ENCODE measurements at regions not wholly inside any gene's neighbourhood (a gene's known extent, or its start where the extent isn't known, plus 50 kb on each side); places are given as distances from the start of the nearest gene placed in this dataset.

DNA sequence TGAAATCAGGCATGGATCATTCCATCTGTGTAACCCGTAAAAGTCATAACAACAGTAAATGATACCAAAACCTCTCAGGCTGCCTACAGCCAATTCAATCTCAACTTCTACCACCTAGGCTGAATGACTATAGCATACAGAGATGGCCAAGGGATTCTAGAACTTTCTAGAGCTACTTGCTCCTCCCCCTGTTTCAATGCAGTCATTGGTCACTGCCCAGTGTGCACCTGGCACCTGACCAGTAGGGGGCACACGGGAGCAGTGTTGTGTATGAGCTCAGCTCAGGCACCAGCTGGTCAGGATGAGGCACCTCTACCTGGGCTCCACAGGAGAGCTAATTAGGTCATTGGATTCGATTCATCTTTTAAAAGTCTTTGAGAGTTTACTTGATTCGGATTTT, 86.2 kb downstream of the PLEKHG1 start:
- Histone ChIP-seq H4K8ac (ENCODE audit: extremely low read depth, insufficient read depth, low read length) (no peak overlapping the region), H3K56ac (replicated peaks; ENCODE audit: insufficient read length, low read depth, low read length) (no peak overlapping the region), H3K36me3 (ENCODE audit: control insufficient read depth in 2 of 4, insufficient read depth in 4 of 4, low read length in 3 of 4) (no peaks in the 10 kb centered on the region), H3K79me1 (ENCODE audit: low read depth, low read length) (no peaks in the 10 kb centered on the region), H4K91ac (replicated peaks; ENCODE audit: insufficient read length, low read length) (no peak overlapping the region), H3K23me2 (ENCODE audit: low read depth, low read length) (no peaks in the 10 kb centered on the region), H2BK15ac (ENCODE audit: low read length) (no peak overlapping the region), H2BK12ac (ENCODE audit: low read depth, low read length) (no peak overlapping the region), H3K4me1 (replicated peaks in 1 of 4; ENCODE audit: control insufficient read depth in 3 of 4, insufficient read depth in 4 of 4, low read length in 3 of 4) (no peaks in the 10 kb centered on the region), H3K27me3 (replicated peaks in 1 of 4; ENCODE audit: control insufficient read depth in 3 of 4, extremely low read depth in 1 of 4, insufficient read depth in 3 of 4, low read length in 3 of 4) (no peaks in the 10 kb centered on the region), H3K23ac (ENCODE audit: insufficient read length) (no peak overlapping the region), H3K4me2 (ENCODE audit: insufficient read depth in 1 of 2, low read depth in 2 of 2, low read length in 2 of 2) (no peak overlapping the region), H4K20me1 (replicated peaks in 1 of 2; ENCODE audit: control insufficient read depth in 1 of 2, insufficient read depth in 2 of 2, low read length in 2 of 2) (no peaks in the 10 kb centered on the region), H3K27ac (ENCODE audit: low read depth, low read length) (no peak overlapping the region), H3K9me3 (ENCODE audit: insufficient read depth in 2 of 2, low read depth in 1 of 2, low read length in 1 of 2) (no peaks in the 10 kb centered on the region), H3K14ac (ENCODE audit: insufficient read length) (no peak overlapping the region), H3K9ac (replicated peaks in 1 of 4; ENCODE audit: extremely low read depth in 1 of 4, low read depth in 3 of 4, low read length in 3 of 4) (no peak overlapping the region), H3K4me3 (ENCODE audit: extremely low read depth in 1 of 4, insufficient read depth in 2 of 4, low read depth in 3 of 4, low read length in 4 of 4) (no peak overlapping the region), H2BK5ac (ENCODE audit: low read depth, low read length) (no peak overlapping the region), H3K79me2 (ENCODE audit: control insufficient read depth in 1 of 2, insufficient read depth in 2 of 2, low read length in 2 of 2) (no peaks in the 10 kb centered on the region), H3K4ac (replicated peaks; ENCODE audit: insufficient read length, low read depth, low read length) (no peak overlapping the region), H2BK20ac (ENCODE audit: low read length) (no peak overlapping the region), H3K18ac (ENCODE audit: extremely low read depth, low read length) (no peak overlapping the region), H2AFZ (ENCODE audit: low read length) (no peak overlapping the region), H2AK5ac (ENCODE audit: low read depth, low read length) (no peak overlapping the region), H2BK120ac (replicated peaks; ENCODE audit: low read depth, low read length) (no peak overlapping the region), H4K5ac (ENCODE audit: insufficient read length, low read depth, low read length) (no peak overlapping the region)
- 71% methylated on average over 4 of the region's 4 CpGs; no CpG with 5 or more reads in 1 of the 2 experiments for WGBS, 2 experiments (ENCODE audit: extremely low coverage in 1 of 2, insufficient coverage in 1 of 2, insufficient read length in 1 of 2, insufficient replicate concordance in 2 of 2, low coverage in 1 of 2, low lambda C conversion rate in 2 of 2, missing lambda C conversion rate in 1 of 2)
- DNase-seq (ENCODE audit: low read depth in 1 of 2, low spot score in 2 of 2) (peak; percentile 64 to 89), FAIRE-seq (peak; percentile 95)
- CTCF ChIA-PET (ENCODE audit: partially characterized antibody) = interaction anchor here (0.5 to 4.4 kb wide), 56 partner anchors 10 to 1141 kb away, joined by 3 to 40 read pairs (median 4); partner anchors contain the start of gene PLEKHG1
- POLR2A ChIA-PET (ENCODE audit: partially characterized antibody) = no interaction called here
- TF ChIP-seq FOSL1 (IDR thresholded peaks at IDR 0.05; ENCODE audit: insufficient read depth, low read depth, low read length) = no peak
- TF ChIP-seq JUND (IDR thresholded peaks at IDR 0.05; ENCODE audit: low read length) = peak; percentile 65
- 0 out of 2 replicates have a peak, but pooled peaks have one; percentile 34 for TF ChIP-seq YY1 (IDR thresholded peaks at IDR 0.05; ENCODE audit: low read depth, low read length)
- TF ChIP-seq, protein P1, sequence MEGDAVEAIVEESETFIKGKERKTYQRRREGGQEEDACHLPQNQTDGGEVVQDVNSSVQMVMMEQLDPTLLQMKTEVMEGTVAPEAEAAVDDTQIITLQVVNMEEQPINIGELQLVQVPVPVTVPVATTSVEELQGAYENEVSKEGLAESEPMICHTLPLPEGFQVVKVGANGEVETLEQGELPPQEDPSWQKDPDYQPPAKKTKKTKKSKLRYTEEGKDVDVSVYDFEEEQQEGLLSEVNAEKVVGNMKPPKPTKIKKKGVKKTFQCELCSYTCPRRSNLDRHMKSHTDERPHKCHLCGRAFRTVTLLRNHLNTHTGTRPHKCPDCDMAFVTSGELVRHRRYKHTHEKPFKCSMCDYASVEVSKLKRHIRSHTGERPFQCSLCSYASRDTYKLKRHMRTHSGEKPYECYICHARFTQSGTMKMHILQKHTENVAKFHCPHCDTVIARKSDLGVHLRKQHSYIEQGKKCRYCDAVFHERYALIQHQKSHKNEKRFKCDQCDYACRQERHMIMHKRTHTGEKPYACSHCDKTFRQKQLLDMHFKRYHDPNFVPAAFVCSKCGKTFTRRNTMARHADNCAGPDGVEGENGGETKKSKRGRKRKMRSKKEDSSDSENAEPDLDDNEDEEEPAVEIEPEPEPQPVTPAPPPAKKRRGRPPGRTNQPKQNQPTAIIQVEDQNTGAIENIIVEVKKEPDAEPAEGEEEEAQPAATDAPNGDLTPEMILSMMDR (IDR thresholded peaks at IDR 0.05; ENCODE audit: control extremely low read depth in 1 of 3, insufficient read depth in 1 of 3, low read depth in 1 of 3, low read length in 3 of 3) = peak; percentile 85 to 99 (median 99)
- TF ChIP-seq CREB1 (IDR thresholded peaks at IDR 0.05) = peak; percentile 70
- no peak for TF ChIP-seq TAF1 (IDR thresholded peaks at IDR 0.05; ENCODE audit: low read depth, low read length)
- TF ChIP-seq RAD21 (IDR thresholded peaks at IDR 0.05 in 1 of 2, conservative IDR thresholded peaks at IDR 0.05 in 1 of 2; ENCODE audit: low read depth in 2 of 2, low read length in 2 of 2) = peak; percentile 77 to 87
- TF ChIP-seq TCF12 (IDR thresholded peaks at IDR 0.05; ENCODE audit: low read depth, low read length) = peak; percentile 69; the same call in 1 of the 2 replicates
- TF ChIP-seq SIX5 (IDR thresholded peaks at IDR 0.05; ENCODE audit: low read depth, low read length) = no peak
- no peak for TF ChIP-seq BCL11A (IDR thresholded peaks at IDR 0.05; ENCODE audit: low read depth in 2 of 2, low read length in 2 of 2)
- TF ChIP-seq, protein P2, sequence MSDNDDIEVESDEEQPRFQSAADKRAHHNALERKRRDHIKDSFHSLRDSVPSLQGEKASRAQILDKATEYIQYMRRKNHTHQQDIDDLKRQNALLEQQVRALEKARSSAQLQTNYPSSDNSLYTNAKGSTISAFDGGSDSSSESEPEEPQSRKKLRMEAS (IDR thresholded peaks at IDR 0.05) = 0 out of 2 replicates have a peak, but pooled peaks have one; percentile 45

All from H1 (cell line).